ENCODE measurements at regions not wholly inside any gene's neighbourhood (a gene's known extent, or its start where the extent isn't known, plus 50 kb on each side); places are given as distances from the start of the nearest gene placed in this dataset.
A peak's percentile ranks its signal among the peaks of the same experiment; 100 is the strongest.

GRCh38 chr9:94165592-94166235, 81.5 kb downstream of the PTPDC1 start:
- peak; percentile 95 for ATAC-seq
- TF ChIP-seq POLR2A (IDR thresholded peaks at IDR 0.05) (no peak), POLR2AphosphoS5 (IDR thresholded peaks at IDR 0.05) (peak; percentile 45), EP300 (IDR thresholded peaks at IDR 0.05) (no peak), CTCF (IDR thresholded peaks at IDR 0.05) (peak in 1 of 4 experiments; percentile 15)
- Histone ChIP-seq H3K4me1 (peaks cover 0 to 45% (median 10%) of the 10 kb centered on the region in 3 donors), H3K9me3 (no peaks in the 10 kb centered on the region), H3K27me3 (no peaks in the 10 kb centered on the region), H3K27ac (peak overlapping the region; percentile 90 to 100 (median 100)), H3K36me3 (no peaks in the 10 kb centered on the region), H3K4me3 (peak overlapping the region; percentile 61 to 93)
- WGBS, 2 donors (ENCODE audit: low coverage in 1 of 2): 22 to 23% methylated on average over 3 to 15 of the region's 49 CpGs

- no peaks in the 10 kb centered on the region for H3K36me3 ChIP-seq
- no peaks in the 10 kb centered on the region for H3K27me3 ChIP-seq
- H3K4me1 ChIP-seq: peaks cover 0 to 52% (median 15%) of the 10 kb centered on the region in 3 donors
- ATAC-seq: peak; percentile 82
- peak; percentile 96 for TF ChIP-seq POLR2A (IDR thresholded peaks at IDR 0.05)
- peak; percentile 18 for TF ChIP-seq EP300 (IDR thresholded peaks at IDR 0.05)
- peak in 2 of 4 experiments; percentile 27 to 51 for TF ChIP-seq CTCF (IDR thresholded peaks at IDR 0.05)
- peak; percentile 5 for TF ChIP-seq POLR2AphosphoS5 (IDR thresholded peaks at IDR 0.05)
- no CpG with 5 or more reads among the region's 96 CpGs for WGBS, 2 donors (ENCODE audit: low coverage in 1 of 2)
- no peaks in the 10 kb centered on the region for H3K9me3 ChIP-seq
- peak overlapping the region; percentile 90 to 100 (median 100) for H3K27ac ChIP-seq
- H3K4me3 ChIP-seq: peak overlapping the region; percentile 61 to 93
These were observed 82.1 kb downstream of the PTPDC1 start for GRCh38 chr9:94166236-94166975.

GRCh38 chr9:94166976-94167346, 82.7 kb downstream of the PTPDC1 start:
- Histone ChIP-seq H3K27ac (peak overlapping the region; percentile 75 to 100 (median 100)), H3K4me1 (peaks cover 0 to 57% (median 21%) of the 10 kb centered on the region in 3 donors), H3K27me3 (no peaks in the 10 kb centered on the region), H3K9me3 (no peaks in the 10 kb centered on the region), H3K4me3 (peak overlapping the region; percentile 61 to 93), H3K36me3 (no peaks in the 10 kb centered on the region)
- 0% methylated on average over 1 to 4 of the region's 23 CpGs for WGBS, 2 donors (ENCODE audit: low coverage in 1 of 2)
- TF ChIP-seq CTCF (IDR thresholded peaks at IDR 0.05) (peak in 3 of 4 experiments; percentile 15 to 32 (median 28)), EP300 (IDR thresholded peaks at IDR 0.05) (no peak), POLR2AphosphoS5 (IDR thresholded peaks at IDR 0.05) (peak; percentile 83), POLR2A (IDR thresholded peaks at IDR 0.05) (peak; percentile 39 to 57)
- peak; percentile 19 for ATAC-seq

GRCh38 chr9:94167376-94167890, 83.2 kb downstream of the PTPDC1 start:
- H3K27me3 ChIP-seq: no peaks in the 10 kb centered on the region
- WGBS, 2 donors (ENCODE audit: low coverage in 1 of 2): 0 to 1% methylated on average over 5 of the region's 5 CpGs
- H3K36me3 ChIP-seq: no peaks in the 10 kb centered on the region
- peaks cover 0 to 62% (median 21%) of the 10 kb centered on the region in 3 donors for H3K4me1 ChIP-seq
- no peak for TF ChIP-seq POLR2A (IDR thresholded peaks at IDR 0.05)
- no peak for TF ChIP-seq CTCF (IDR thresholded peaks at IDR 0.05)
- no peak for TF ChIP-seq POLR2AphosphoS5 (IDR thresholded peaks at IDR 0.05)
- no peak for TF ChIP-seq EP300 (IDR thresholded peaks at IDR 0.05)
- H3K9me3 ChIP-seq: no peaks in the 10 kb centered on the region
- no peak for ATAC-seq
- peak overlapping the region; percentile 61 to 93 for H3K4me3 ChIP-seq
- peak overlapping the region; percentile 75 to 100 (median 100) for H3K27ac ChIP-seq
